ENCODE measurements at regions not wholly inside any gene's neighbourhood (a gene's known extent, or its start where the extent isn't known, plus 50 kb on each side); places are given as distances from the start of the nearest gene placed in this dataset.

DNA sequence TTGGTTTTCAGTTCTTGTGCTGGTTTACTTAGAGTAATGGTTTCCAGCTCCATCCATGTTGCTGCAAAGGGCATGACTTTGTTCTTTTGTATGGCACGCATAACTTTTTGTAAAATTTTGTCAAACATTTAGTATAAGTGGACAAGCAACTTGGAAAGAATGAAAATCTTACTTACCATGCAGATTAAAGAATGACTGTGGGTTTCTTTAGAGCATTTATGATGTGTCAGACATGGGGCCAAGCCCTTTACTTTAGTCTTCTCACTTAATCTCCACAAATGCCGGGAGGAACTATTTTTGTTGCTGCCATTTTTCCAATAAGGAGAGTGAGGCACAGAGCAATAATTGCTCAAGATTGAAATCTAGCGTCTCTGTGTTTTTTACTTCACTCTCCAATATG, 652.5 kb upstream of the TBX3 start:
- Mint-ChIP-seq H3K4me3 (no peak overlapping the region), H3K36me3 (ENCODE audit: low read depth) (no peaks in the 10 kb centered on the region), H3K4me1 (no peaks in the 10 kb centered on the region), H3K27me3 (no peaks in the 10 kb centered on the region), H3K27ac (no peak overlapping the region), H3K9me3 (peaks cover 3% of the 10 kb centered on the region)
- no peak for DNase-seq
- intact Hi-C loops (cut with micrococcal nuclease): no loop called here

GRCh38 chr12:115335594-115335993, 651.6 kb upstream of the TBX3 start:
- Mint-ChIP-seq H3K27me3 (no peaks in the 10 kb centered on the region), H3K36me3 (ENCODE audit: low read depth) (no peaks in the 10 kb centered on the region), H3K9me3 (peaks cover 3% of the 10 kb centered on the region), H3K4me1 (no peaks in the 10 kb centered on the region), H3K27ac (no peak overlapping the region), H3K4me3 (no peak overlapping the region)
- no peak for DNase-seq
- intact Hi-C loops (cut with micrococcal nuclease): no loop called here

DNA sequence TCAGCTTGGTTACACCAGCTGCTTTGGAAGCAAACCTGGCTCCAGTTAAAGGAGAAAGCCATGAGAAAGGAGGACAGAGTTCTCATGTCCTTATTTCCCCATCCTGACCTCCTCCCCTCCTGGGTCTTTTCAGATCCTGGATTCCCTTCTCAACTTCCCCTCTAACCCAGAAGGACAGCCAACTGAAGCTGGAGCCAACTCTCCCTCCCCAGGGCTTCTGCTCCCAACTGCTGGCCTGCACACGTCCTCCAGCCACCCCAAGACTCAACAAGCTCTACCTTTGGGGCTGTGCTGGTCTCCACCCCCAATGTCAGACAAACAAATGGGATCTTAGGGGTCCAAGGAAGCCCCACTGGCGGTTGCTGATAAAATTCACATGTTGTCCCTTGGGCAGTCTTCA, 651.1 kb upstream of the TBX3 start:
- H3K36me3 Mint-ChIP-seq (ENCODE audit: low read depth): no peaks in the 10 kb centered on the region
- intact Hi-C loops (cut with micrococcal nuclease): no loop called here
- H3K27ac Mint-ChIP-seq: no peak overlapping the region
- peaks cover 3% of the 10 kb centered on the region for H3K9me3 Mint-ChIP-seq
- H3K4me3 Mint-ChIP-seq: no peak overlapping the region
- DNase-seq: no peak
- no peaks in the 10 kb centered on the region for H3K4me1 Mint-ChIP-seq
- H3K27me3 Mint-ChIP-seq: no peaks in the 10 kb centered on the region

- H3K27ac Mint-ChIP-seq: no peak overlapping the region
- H3K36me3 Mint-ChIP-seq (ENCODE audit: low read depth): no peaks in the 10 kb centered on the region
- peaks cover 3% of the 10 kb centered on the region for H3K9me3 Mint-ChIP-seq
- H3K4me3 Mint-ChIP-seq: no peak overlapping the region
- H3K27me3 Mint-ChIP-seq: no peaks in the 10 kb centered on the region
- intact Hi-C loops (cut with micrococcal nuclease): no loop called here
- no peaks in the 10 kb centered on the region for H3K4me1 Mint-ChIP-seq
- DNase-seq: no peak
Observed at GRCh38 chr12:115332945-115333344, 649.0 kb upstream of the TBX3 start.

- Mint-ChIP-seq H3K27me3 (no peaks in the 10 kb centered on the region), H3K9me3 (no peaks in the 10 kb centered on the region), H3K27ac (no peak overlapping the region), H3K4me1 (no peaks in the 10 kb centered on the region), H3K36me3 (ENCODE audit: low read depth) (no peaks in the 10 kb centered on the region), H3K4me3 (no peak overlapping the region)
- intact Hi-C loops (cut with micrococcal nuclease): no loop called here
- no peak for DNase-seq
Observed at GRCh38 chr12:115325858-115326257, 641.9 kb upstream of the TBX3 start.

GRCh38 chr12:115324949-115325593, 641.1 kb upstream of the TBX3 start:
- Mint-ChIP-seq H3K4me3 (no peak overlapping the region), H3K36me3 (ENCODE audit: low read depth) (no peaks in the 10 kb centered on the region), H3K27me3 (no peaks in the 10 kb centered on the region), H3K27ac (no peak overlapping the region), H3K9me3 (no peaks in the 10 kb centered on the region), H3K4me1 (no peaks in the 10 kb centered on the region)
- DNase-seq: no peak
- intact Hi-C loops (cut with micrococcal nuclease): no loop called here

GRCh38 chr12:115323223-115323905, 639.4 kb upstream of the TBX3 start:
- intact Hi-C loops (cut with micrococcal nuclease): no loop called here
- DNase-seq: no peak
- no peaks in the 10 kb centered on the region for H3K27me3 Mint-ChIP-seq
- no peaks in the 10 kb centered on the region for H3K4me1 Mint-ChIP-seq
- H3K27ac Mint-ChIP-seq: no peak overlapping the region
- H3K9me3 Mint-ChIP-seq: no peaks in the 10 kb centered on the region
- no peak overlapping the region for H3K4me3 Mint-ChIP-seq
- no peaks in the 10 kb centered on the region for H3K36me3 Mint-ChIP-seq (ENCODE audit: low read depth)

GRCh38 chr12:115322275-115322674, 638.3 kb upstream of the TBX3 start:
- no peak overlapping the region for H3K4me3 Mint-ChIP-seq

GRCh38 chr12:115320967-115321366, 637.0 kb upstream of the TBX3 start:
- H3K9me3 Mint-ChIP-seq: no peaks in the 10 kb centered on the region
- H3K27me3 Mint-ChIP-seq: no peaks in the 10 kb centered on the region
- H3K27ac Mint-ChIP-seq: no peak overlapping the region
- no peaks in the 10 kb centered on the region for H3K36me3 Mint-ChIP-seq (ENCODE audit: low read depth)
- DNase-seq: no peak
- intact Hi-C loops (cut with micrococcal nuclease): no loop called here
- no peak overlapping the region for H3K4me3 Mint-ChIP-seq
- no peaks in the 10 kb centered on the region for H3K4me1 Mint-ChIP-seq

More at GRCh38 chr12:115322275-115322674, 638.3 kb upstream of the TBX3 start:
- H3K36me3 Mint-ChIP-seq (ENCODE audit: low read depth): no peaks in the 10 kb centered on the region
- H3K4me1 Mint-ChIP-seq: no peaks in the 10 kb centered on the region
- H3K27me3 Mint-ChIP-seq: no peaks in the 10 kb centered on the region
- H3K9me3 Mint-ChIP-seq: no peaks in the 10 kb centered on the region
- intact Hi-C loops (cut with micrococcal nuclease): no loop called here
- no peak for DNase-seq
- H3K27ac Mint-ChIP-seq: no peak overlapping the region

DNA sequence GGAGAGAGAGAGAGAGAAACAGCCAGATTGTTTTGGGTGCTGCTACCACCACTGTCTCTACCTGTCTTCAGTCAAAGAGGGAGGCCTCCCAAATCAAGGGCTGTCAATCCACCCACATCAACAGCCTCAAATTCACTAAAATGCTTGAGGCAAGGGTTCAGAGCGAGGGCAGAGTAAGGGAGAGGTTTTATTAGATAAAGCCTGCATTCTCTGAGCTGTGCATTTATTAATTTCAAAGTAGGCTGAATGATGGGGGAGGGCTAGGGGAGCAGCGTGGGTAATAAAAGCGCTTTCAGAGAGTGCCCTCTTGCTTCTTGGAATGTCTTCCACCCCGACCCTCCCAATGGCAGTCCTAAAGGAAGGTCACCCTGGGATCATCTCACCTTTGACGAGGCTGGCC, 636.5 kb upstream of the TBX3 start:
- no peak overlapping the region for H3K27ac Mint-ChIP-seq
- intact Hi-C loops (cut with micrococcal nuclease): no loop called here
- no peak for DNase-seq

GRCh38 chr12:115319446-115320040, 635.6 kb upstream of the TBX3 start:
- Mint-ChIP-seq H3K4me1 (no peaks in the 10 kb centered on the region), H3K4me3 (no peak overlapping the region), H3K9me3 (no peaks in the 10 kb centered on the region), H3K27ac (no peak overlapping the region), H3K36me3 (ENCODE audit: low read depth) (no peaks in the 10 kb centered on the region), H3K27me3 (no peaks in the 10 kb centered on the region)
- intact Hi-C loops (cut with micrococcal nuclease): no loop called here
- DNase-seq: no peak

More for the DNA sequence above, 636.5 kb upstream of the TBX3 start:
- Mint-ChIP-seq H3K9me3 (no peaks in the 10 kb centered on the region), H3K4me3 (no peak overlapping the region), H3K27me3 (no peaks in the 10 kb centered on the region), H3K4me1 (no peaks in the 10 kb centered on the region), H3K36me3 (ENCODE audit: low read depth) (no peaks in the 10 kb centered on the region)

GRCh38 chr12:115313929-115314328, 630.0 kb upstream of the TBX3 start:
- Mint-ChIP-seq H3K9me3 (no peaks in the 10 kb centered on the region), H3K36me3 (ENCODE audit: low read depth) (no peaks in the 10 kb centered on the region), H3K27me3 (no peaks in the 10 kb centered on the region), H3K27ac (no peak overlapping the region), H3K4me1 (no peaks in the 10 kb centered on the region), H3K4me3 (no peak overlapping the region)
- DNase-seq: no peak
- intact Hi-C loops (cut with micrococcal nuclease): no loop called here

DNA sequence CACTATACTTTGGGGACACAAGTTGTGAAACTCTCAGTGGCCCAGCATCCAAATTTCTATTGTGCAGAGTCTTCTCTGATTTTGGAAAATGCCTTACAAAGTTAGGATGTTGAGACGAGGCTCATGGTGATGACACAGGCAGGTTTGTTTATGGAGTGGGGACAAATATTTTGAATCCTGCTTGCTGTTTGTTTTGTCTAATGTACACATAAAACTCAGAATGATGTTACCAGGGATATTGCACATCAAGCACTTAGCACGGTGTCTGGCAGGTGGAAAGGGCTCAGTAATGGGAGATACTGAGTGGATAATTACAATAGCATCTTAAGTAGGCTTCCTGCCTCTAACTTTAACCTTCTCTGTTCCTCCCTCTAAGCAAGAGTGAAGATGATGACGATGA, 628.9 kb upstream of the TBX3 start:
- Mint-ChIP-seq H3K9me3 (no peaks in the 10 kb centered on the region), H3K36me3 (ENCODE audit: low read depth) (no peaks in the 10 kb centered on the region), H3K27ac (no peak overlapping the region), H3K4me1 (no peaks in the 10 kb centered on the region), H3K4me3 (no peak overlapping the region), H3K27me3 (no peaks in the 10 kb centered on the region)
- DNase-seq: no peak
- intact Hi-C loops (cut with micrococcal nuclease): no loop called here

DNA sequence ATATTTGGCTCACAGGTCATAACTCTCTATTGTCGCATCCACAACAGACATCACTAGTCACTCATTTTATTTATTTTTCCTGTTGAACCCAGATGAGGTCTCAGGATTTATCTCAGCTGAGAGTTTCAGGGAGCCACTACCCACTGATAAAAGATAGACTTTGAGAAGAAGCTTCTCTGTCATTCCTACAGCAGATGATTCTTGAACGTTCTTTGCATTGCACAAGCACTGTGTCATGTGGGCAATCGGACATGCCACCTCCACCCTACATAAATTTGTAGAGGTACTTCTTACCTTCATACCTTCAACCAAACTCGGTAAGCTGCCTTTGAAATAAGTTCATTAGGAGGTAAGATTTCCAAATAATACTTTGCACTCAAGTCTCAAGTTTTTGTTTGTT, 627.9 kb upstream of the TBX3 start:
- Mint-ChIP-seq H3K36me3 (ENCODE audit: low read depth) (no peaks in the 10 kb centered on the region), H3K9me3 (no peaks in the 10 kb centered on the region), H3K4me3 (no peak overlapping the region), H3K27ac (no peak overlapping the region), H3K27me3 (no peaks in the 10 kb centered on the region), H3K4me1 (no peaks in the 10 kb centered on the region)
- no peak for DNase-seq
- intact Hi-C loops (cut with micrococcal nuclease): no loop called here

Measured in activated CD4-positive, alpha-beta T cell treated with anti-CD3 and anti-CD28 coated beads, Interleukin-2, amount 10 ng/mL, durations not matched to agents 24 days and 14 days (primary cell).